ENCODE measurements at regions not wholly inside any gene's neighbourhood (a gene's known extent, or its start where the extent isn't known, plus 50 kb on each side); places are given as distances from the start of the nearest gene placed in this dataset.

GRCh38 chr9:27726244-27727081, 153.2 kb upstream of the C9orf72 start:
- no peaks in the 10 kb centered on the region for H3K9me3 ChIP-seq
- no peaks in the 10 kb centered on the region for H3K4me1 ChIP-seq
- WGBS (ENCODE audit: insufficient coverage, low coverage, low lambda C conversion rate, missing lambda C conversion rate) = 0% methylated on average over 4 of the region's 4 CpGs
- H3K4me3 ChIP-seq = no peak overlapping the region
- ATAC-seq (peak; percentile 88 to 94 (median 90)), DNase-seq (peak in 2 of 3 donors; percentile 38 to 64)
- no peaks in the 10 kb centered on the region for H3K36me3 ChIP-seq
- H3K27me3 ChIP-seq = no peaks in the 10 kb centered on the region
- intact Hi-C loops (cut with DNase I) = loop anchor here (5.0 to 10.0 kb wide), 2 partner anchors 158 to 346 kb away; no protein-coding TSS in a partner anchor
- no peak overlapping the region for H3K27ac ChIP-seq
- TF ChIP-seq CTCF (IDR thresholded peaks at IDR 0.05) (peak; percentile 76 to 95 (median 87)), POLR2A (IDR thresholded peaks at IDR 0.05) (no peak)

DNA sequence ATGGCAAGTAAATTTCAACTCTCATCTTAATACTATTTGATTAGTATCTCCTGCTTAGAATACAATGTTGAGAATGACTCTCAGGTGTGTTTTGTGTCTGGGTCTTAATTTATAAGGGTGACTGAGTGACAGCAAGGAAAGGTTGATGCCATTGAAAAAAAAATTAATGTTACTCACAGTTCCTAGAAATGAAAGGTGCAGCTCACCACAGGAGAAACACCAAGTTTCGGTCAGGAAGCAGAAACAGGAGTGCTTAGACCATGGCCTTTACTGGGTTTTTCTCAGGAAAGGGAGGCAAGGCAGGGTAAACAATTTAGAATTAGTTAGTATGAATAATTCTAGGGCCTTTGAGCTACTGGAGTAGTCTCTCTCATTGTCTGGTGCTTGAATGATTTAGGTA, 159.2 kb upstream of the C9orf72 start:
- no peak overlapping the region for H3K27ac ChIP-seq
- intact Hi-C loops (cut with DNase I) = no loop called here
- H3K9me3 ChIP-seq = no peaks in the 10 kb centered on the region
- no peak overlapping the region for H3K4me3 ChIP-seq
- TF ChIP-seq POLR2A (IDR thresholded peaks at IDR 0.05) = no peak
- TF ChIP-seq CTCF (IDR thresholded peaks at IDR 0.05) = no peak
- H3K27me3 ChIP-seq = no peaks in the 10 kb centered on the region
- no peak for DNase-seq
- no peak for ATAC-seq
- no peaks in the 10 kb centered on the region for H3K36me3 ChIP-seq
- H3K4me1 ChIP-seq = no peaks in the 10 kb centered on the region
- WGBS (ENCODE audit: insufficient coverage, low coverage, low lambda C conversion rate, missing lambda C conversion rate) = 90% methylated on average over 1 of the region's 1 CpG

GRCh38 chr9:27743490-27743889, 170.2 kb upstream of the C9orf72 start:
- no peak overlapping the region for H3K27ac ChIP-seq
- intact Hi-C loops (cut with DNase I) = no loop called here
- H3K4me3 ChIP-seq = no peak overlapping the region
- DNase-seq (no peak), ATAC-seq (no peak)
- no peaks in the 10 kb centered on the region for H3K4me1 ChIP-seq
- WGBS (ENCODE audit: insufficient coverage, low coverage, low lambda C conversion rate, missing lambda C conversion rate) = 83% methylated on average over 1 of the region's 1 CpG
- H3K9me3 ChIP-seq = no peaks in the 10 kb centered on the region
- TF ChIP-seq CTCF (IDR thresholded peaks at IDR 0.05) (no peak), POLR2A (IDR thresholded peaks at IDR 0.05) (no peak)
- no peaks in the 10 kb centered on the region for H3K27me3 ChIP-seq
- no peaks in the 10 kb centered on the region for H3K36me3 ChIP-seq

DNA sequence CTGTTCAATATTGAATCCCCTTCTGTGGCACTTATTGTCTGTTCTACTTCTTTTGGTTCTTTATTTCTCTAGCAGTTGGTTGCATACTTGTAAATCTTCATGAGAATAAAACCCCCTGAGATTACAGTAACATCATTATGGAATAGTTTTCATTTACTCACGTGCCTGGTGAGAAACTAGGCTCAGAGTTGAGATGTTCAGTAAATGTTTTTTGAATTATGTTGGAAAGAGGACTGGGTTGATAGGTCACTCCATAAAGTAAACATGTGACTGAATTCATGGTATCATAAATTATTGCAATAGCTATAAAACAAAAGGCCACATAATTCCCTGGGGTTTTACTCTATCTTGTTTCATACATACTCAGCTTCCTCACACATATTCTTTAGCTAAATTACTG, 174.2 kb upstream of the C9orf72 start:
- DNase-seq (no peak), ATAC-seq (no peak)
- Histone ChIP-seq H3K36me3 (no peaks in the 10 kb centered on the region), H3K4me3 (no peak overlapping the region), H3K27me3 (no peaks in the 10 kb centered on the region), H3K4me1 (no peaks in the 10 kb centered on the region), H3K27ac (no peak overlapping the region), H3K9me3 (no peaks in the 10 kb centered on the region)
- intact Hi-C loops (cut with DNase I) = no loop called here
- 27% methylated on average over 1 of the region's 1 CpG for WGBS (ENCODE audit: insufficient coverage, low coverage, low lambda C conversion rate, missing lambda C conversion rate)
- TF ChIP-seq CTCF (IDR thresholded peaks at IDR 0.05) = no peak
- TF ChIP-seq POLR2A (IDR thresholded peaks at IDR 0.05) = no peak

Data from right lobe of liver (tissue), 6 donors.